HUDEP-2 (cell line): ENCODE measurements at regions not wholly inside any gene's neighbourhood (a gene's known extent, or its start where the extent isn't known, plus 50 kb on each side); places are given as distances from the start of the nearest gene placed in this dataset.
"Not testable (repeated sequence)": the region's sequence is repeated elsewhere in the genome, so short reads cannot be mapped to it uniquely, and the experiment has no call there.

Experiments used
- DNase-seq, 76 experiments: peaks; one replicate each; lab custom pipeline; 2025; ENCODE audit not compliant: unreplicated experiment in 76 of 76; lab: John Stamatoyannopoulos, UW

DNA sequence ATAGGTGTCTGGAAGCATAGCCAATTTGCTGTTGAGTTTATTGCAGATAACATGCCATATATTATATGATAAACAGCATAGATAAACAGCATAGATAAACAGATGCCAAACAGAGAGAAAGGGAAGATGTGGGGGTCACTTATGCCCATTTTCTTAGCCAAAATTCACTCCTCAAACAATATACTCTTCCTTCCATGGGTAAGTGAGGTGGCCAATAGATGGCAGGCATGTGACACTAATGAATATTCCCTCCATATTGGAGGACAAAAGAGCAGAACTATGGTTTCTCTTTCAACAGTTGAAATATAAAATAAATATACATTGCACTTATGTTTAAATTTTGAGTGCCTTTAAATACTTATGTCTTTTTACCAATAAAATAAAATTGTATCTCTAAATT lies 1212.8 kb downstream of the REEP3 start:
- peak in 36 of 76 experiments; percentile 0 to 52 (median 14) for DNase-seq

DNA sequence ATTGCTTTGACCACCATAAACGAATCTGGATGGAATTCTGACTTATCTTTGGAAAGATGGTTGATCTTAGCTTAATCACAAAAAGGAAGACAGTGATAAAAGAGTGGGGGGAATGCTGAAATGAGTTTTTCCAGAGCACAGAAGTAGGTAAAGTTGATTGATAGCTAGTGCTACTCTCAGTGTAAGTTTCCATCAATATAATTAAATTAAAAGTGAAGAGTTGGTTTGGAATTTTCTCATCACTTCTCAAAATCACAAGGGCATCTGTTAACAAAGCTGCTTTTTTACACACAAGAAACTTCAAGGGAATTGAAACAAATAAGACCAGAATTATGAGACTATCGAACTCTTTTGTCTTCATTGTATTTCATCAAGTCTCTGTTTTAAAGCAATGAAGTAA lies 1217.3 kb downstream of the REEP3 start:
- no peak for DNase-seq

DNA sequence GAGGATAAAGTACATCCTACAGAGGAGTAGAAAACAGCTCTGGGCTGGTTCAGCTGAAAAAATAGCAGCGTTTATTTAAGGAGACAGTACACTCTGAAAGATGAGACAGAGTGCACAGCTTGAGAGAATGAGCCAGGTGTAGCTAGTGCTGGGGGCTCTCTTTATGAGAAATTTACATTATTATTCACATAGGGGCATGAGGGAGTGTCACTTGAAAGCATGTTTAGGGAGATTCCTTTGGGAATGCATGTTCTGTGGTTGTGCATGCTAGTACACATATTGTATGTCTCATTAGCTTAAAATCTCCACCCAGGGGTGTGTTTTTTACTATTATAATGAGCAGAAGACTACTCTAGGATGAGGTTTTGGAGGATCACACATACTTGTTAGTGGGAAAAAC lies 1224.4 kb downstream of the REEP3 start:
- no peak for DNase-seq

DNA sequence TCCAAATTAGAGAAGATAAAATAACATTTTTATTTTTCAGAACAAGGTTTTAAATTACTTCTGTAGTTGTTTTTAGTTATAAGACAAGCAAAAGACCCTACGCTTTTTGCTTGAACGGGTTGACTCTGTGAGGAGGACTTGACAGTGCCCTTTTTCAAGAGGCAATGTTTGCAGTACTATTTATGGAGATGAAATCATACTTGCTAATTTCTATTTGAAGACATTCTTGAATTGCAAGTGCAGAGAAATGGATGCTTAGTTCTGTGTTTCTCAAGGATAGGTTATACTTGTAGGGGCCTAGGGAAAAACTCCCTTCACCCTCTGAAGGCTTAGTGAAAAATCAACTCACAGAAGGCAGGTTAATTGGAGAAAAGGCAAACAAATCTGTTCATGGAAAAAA lies 1229.5 kb downstream of the REEP3 start:
- DNase-seq, result no peak

DNA sequence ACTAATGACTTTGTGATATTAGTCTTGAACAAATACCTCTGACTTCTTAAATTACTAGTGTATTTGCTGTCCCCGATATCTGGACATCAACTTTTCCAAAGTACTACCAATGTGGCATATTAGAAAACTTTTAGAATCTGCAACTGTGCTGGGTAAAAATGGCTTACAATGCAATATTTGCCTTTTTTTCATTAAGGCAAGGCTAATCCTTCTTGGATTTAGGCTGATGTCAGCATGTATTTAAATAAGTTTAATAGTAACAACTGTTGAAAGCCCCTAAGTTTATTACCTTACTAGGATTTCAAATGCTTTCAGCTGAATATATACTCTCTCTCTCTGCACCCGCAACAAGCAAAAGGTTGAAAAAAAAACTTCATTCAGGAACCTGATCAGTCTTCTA lies 1232.3 kb downstream of the REEP3 start:
- DNase-seq, result no peak

DNA sequence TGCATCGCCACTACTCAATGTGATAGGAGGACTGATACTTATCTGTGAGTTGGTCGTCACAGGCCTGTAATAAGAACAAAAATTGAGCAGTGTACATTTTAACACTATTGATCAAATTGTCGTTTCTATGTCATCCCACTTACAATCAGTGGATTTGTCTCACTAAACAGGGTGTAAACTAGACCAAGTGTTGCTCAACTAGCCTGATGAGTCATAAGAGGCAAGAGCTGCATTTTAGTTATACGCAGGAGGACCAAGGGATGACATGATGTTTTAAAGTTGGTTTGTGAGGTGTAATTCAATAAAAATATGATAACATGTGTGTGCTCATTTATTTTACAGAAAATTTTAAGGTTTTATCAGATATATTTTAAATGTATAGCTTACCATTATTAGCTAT lies 1239.2 kb downstream of the REEP3 start:
- DNase-seq, result no peak

DNA sequence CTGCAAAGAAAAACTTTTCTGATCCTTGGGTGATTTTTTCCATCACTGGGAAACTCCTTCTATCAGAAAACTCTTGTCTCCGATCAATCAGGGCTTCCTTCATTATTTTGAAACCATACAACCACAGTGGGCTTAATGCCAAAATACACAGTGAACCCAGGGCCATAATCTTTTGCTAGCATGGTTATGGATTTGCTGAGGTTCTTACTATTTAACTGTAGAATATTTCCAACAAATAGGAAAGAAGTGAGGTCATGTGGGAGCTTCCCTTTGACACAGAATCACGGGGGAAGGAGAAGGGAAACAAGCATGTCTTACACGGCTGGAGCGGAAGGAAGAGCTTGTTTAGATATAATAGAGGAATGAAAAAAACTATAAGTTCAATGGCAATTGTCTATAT lies 1241.7 kb downstream of the REEP3 start:
- no peak for DNase-seq

DNA sequence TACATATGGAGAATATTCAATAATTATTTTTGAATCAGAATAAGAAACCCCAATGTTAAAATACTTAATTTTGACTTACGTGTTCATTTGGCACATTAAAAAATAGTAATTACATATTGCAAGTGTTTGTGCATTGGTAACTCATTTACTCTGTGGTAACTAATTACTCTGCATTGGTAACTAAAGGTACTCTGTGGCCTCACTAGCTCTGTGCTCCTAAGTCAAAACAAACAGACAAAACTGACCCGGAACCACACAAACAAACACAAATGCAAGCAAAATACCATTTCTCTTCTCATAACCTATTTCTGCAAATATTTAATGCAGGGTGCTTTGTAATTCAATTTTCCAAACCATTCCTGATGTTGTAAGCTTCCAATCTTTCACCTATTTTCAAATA lies 1244.3 kb downstream of the REEP3 start:
- DNase-seq, result no peak

DNA sequence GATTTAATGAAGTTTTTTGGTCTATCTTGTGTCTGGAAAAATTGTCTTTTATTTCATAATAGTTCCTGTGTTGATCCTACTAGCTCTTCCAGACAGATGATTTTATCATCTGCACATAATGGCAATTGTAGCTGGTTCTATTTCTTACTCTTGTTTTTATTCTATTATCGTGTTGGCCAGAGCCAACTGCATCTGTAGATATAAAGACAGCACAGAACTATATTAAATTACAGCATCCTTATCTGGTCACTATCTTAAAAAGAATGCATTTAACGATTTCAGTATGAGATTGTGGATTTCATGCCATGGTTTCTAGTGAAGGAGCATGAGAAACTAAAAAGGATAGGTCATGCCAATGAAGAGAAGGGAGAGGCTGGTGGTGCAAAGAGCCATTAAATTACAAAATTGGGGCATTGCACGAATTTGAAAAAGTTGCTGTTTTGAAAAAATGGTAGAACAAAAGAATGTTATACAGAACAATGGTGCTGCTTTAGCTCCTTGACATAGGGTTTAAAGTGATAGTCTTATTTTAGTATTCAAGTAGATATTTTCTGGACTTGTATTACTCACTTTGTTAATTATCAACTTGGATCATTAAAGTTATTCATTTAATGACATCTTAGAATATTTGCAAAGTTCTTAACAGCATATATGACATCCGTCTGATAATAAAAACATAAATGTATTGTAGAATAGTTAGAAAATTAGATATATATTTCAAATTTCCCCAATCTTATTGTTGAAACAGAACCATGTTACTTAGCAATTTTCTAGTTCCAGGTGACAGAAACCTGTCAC lies 1250.3 kb downstream of the REEP3 start:
- DNase-seq, result no peak

DNA sequence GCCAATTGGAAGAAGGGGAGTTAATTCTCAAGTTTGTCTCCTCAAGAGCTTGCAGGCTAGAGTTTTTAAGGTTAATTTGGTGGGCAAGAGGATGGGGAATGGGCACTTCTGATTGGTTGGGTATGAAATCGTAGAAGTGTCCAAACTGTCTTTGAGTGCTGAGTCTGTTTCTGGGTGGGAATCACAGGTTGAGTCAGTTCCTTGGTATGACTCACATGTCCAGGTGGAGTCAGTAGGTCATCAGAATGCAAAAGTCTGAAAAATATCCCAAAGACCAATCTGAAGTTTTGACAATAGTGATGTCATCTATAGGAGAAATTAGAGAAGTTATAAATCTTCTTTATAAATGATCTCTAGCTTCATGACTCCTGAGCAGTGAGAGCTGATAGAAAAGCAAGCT lies 1252.2 kb downstream of the REEP3 start:
- DNase-seq, result no peak

DNA sequence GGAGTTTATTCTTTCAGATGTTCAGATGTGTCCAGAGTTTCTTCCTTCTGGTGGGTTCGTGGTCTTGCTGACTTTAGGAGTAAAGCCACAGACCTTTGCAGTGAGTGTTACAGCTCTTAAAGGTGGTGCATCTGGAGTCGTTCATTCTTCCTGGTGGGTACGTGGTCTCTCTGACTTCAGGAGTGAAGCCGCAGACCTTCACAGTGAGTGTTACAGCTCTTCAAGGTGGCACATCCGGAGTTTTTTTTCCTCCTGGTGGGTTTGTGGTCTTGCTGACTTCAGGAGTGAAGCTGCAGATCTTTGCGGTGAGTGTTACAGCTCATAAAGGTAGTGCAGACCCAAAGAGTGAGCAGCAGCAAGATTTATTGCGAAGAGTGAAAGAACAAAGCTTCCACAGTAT lies 1263.2 kb downstream of the REEP3 start:
- not testable (repeated sequence) for DNase-seq

DNA sequence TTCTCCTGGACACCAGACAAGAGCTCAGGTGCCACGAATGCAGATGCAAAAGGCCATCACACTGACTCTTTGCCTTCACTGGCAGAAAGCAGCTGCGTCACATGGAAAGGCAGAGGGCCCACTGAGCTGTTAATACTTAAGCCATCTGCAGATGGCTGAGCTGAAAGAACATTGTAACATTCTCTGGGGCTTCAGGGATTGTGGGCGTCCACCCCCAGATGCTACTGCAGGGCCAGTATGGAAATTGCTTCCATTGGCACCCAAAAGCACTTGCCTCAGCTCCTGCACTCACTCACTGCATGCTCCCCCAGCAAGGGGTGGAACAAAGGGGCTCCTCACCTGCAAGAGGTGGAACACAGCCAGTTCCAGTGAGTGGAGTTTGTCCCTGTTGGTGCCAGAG lies 1264.6 kb downstream of the REEP3 start:
- DNase-seq, result no peak

DNA sequence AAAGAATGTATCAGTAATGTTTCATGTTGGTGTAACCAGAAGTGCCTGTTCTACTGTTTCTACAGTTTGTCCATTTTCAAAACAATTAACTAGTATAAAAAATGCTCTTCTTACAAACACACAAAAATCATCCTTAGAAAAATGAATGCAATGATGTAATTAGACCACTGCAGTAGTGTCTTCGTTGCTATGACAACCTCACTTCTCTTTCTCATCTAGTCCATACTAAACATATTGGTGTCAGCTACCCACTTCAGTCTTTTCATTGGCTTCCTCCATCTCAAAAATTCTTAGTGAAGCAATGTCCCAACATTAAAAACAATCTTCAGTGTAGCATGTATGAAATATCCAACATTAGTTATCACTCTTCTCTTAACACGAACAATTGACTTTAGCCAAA lies 1265.8 kb downstream of the REEP3 start:
- DNase-seq, result no peak

DNA sequence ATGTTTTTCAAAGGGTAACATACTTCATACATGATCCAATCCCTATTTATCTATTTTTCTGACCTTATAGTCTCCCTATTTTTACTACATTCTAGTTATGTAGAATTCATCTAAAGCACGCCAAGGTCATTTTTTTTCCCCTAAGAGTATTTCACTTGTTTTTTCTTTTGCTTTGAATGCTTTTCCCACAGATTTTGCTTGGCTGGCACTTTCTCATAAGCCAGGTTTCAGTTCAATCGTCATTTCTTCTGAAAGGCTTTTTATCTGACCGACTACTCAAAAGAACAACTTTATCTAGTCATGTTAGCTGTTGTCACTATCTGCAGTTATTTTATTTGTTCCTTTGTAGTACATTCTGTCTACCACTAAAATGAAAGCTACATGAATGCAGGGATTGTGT lies 1274.6 kb downstream of the REEP3 start:
- DNase-seq, result no peak

DNA sequence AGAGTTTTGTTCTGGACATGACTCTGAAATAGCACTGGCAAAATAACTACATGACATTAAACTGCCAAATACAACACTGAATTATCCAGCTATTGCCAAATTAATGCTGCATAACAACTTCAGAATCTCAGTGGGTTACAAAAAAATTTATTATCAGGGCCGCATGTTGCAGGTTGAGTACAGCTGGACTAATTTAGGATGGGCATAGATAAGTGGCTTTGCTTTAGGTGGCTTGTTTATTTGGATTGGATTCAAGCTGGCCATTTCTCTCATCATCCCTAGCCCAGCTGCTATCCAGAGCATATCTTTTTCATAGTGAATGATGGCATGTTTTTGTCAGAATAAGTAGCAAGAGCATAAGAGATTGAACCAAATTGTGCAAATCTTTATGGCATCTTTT lies 1277.1 kb downstream of the REEP3 start:
- DNase-seq, result no peak

DNA sequence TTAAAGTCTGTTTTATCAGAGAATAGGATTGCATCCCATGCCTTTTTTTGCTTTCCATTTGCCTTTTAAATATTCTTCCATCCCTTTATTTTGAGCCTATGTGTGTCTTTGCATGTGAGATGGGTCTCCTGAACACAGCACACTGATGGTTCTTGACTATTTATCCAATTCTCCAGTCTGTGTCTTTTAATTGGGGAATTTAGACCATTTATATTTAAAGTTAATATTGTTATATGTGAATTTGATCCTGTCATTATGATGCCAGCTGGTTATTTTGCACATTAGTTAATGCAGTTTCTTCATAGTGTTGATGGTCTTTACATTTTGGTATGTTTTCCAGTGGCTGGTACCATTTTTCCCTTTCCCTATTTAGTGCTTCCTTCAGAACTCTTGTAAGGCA lies 1287.0 kb downstream of the REEP3 start:
- DNase-seq, result not testable (repeated sequence)

DNA sequence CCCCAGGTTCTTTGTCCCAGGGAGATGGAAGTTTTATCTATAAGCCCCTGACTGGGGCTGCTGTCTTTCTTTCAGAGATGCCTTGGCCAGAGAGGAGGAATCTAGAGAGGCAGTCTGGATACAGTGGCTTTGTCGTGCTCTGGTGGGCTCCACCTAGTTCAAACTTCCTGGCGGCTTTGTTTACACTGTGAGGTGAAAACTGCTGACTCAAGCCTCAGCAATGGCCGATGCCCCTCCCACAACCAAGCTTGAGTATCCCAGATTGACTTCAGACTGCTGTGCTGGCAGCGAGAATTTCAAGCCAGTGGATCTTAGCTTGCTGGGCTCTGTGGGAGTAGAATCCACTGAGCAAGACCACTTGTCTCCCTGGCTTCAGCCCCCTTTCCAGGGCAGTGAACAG lies 1288.8 kb downstream of the REEP3 start:
- DNase-seq, result not testable (repeated sequence)

DNA sequence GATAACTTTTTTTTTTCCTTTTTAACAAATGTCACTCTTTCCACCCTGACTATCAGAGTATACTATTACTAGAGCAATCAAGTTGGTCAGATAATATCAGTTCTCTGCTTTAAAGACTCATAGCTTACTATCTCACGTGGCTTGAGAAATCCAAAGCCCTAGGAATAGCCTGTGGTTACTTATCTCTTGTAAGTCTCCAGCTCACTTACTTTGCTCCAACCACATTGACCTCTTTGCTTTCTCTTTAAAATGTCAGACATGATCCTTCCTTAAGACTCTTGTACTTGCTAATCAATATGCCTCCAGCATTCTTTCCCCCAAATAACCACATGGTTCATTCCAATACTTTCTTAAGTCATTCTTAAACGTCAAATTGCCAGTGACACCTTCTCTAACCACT lies 1292.2 kb downstream of the REEP3 start:
- no peak for DNase-seq

DNA sequence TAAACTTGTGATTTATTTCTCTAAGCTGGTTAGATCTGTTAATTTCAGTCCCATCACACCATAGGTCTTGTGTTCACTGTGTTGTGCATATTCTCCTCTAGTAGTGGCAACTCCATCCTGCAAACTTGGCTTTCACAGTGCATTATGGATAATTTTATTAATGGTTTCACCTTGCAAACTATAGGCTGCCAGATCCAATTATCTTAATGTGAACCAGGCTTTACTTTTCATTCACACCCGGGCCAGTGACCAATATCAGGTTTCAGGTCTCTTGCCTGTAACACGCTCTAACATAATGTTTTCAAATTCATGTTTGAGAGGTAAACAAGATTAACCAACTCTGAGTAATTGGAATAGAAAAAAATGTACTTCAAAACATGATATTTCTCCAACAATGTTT lies 1293.0 kb downstream of the REEP3 start:
- no peak for DNase-seq

DNA sequence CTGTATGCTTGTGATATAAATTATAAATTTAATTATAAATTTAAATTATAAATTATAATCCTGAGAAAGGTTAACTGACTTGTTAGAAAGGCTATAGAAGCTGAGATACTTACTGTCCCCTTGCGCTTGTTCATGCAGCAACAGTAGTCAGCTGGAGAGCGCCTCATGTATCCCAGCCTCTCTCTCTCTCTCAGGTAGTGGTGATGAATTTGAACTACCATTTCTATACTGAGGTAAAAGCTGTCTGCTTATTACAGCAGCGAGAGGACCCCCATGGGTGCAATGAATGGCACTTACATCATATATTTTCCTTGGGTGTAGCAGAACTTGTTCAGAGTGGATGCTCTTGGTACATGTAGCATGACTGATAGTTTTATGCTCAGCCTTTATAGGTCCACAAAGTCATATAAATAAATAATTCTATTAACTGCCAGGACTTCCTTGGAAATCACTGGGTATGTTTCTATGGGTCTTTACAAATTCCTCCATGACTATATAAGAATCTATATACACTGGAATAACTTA lies 1308.7 kb downstream of the REEP3 start:
- no peak for DNase-seq

DNA sequence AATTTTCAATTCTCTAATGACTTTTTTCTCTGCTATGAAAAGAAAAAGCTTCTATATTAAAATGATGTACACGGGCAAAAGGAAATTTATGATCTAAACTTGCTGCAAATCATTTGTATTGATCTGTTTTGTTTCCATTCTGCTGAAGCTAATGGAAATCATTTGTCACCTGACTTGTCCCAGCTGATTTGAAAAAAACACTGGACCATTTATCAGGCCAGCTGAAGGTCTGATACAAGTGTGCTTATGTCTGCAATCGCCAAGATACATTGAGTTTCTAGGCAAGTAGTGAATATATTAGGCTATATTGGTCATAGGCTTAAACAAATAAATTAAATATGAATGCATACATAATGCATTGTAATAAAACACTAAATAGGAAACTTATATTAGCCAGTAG lies 1309.7 kb downstream of the REEP3 start:
- DNase-seq, result no peak

DNA sequence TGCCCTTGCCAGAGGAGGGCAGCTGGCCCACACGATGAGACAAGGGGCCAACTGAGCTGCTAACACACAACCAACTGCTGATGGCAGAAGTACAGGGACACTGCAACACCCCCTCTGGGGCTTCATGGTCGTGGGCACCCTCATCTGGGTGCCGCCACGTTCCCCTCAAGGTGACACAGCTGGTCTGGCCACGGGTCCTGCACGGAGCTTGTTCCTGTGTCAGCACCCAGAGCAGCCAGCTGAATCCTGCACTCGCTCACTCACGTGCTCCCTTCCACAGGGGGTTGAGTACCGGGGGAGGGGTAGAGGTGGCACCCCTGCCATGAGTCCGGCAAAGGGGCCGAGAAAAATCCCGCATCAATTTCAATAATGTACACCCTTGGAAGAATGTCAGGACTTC lies 1319.1 kb downstream of the REEP3 start:
- no peak for DNase-seq

DNA sequence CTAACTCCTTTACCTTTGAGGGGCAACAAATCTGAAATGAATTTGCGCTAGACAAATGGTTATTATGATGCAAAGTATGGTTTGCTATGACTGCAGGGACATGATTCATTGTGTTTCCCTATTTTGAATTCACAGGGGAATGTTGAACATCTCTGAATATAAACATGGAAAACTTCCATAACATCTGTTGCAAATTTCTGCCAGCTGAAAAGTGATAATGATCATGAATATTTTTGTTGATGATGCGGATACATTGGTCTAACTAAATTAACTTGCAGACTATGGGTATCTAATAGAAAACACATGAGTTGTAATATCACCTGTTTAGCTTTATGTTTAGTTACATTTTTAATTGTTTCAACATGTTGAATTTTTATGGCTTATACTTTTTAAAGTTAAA lies 1325.5 kb downstream of the REEP3 start:
- no peak for DNase-seq
